SK-N-SH (cell line): ENCODE measurements at regions not wholly inside any gene's neighbourhood (a gene's known extent, or its start where the extent isn't known, plus 50 kb on each side); places are given as distances from the start of the nearest gene placed in this dataset.

Source experiments
- CTCF ChIA-PET: fragments of 300-600, 350-600 bp; formaldehyde crosslinking; extraction: SDS; loops from one replicate; lab custom pipeline; 2021; lab: Yijun Ruan, JAX
- POLR2A ChIA-PET: fragments of 350-600 bp; sonication (Branson Sonifier 250); formaldehyde crosslinking; extraction: SDS; loops from one replicate; lab custom pipeline; 2020; ENCODE audit warnings: antibody characterized with exemption, inconsistent platforms; lab: Yijun Ruan, JAX
- DNase-seq: peaks from one replicate; pipeline ENCODE4 v3.0.0; 2012
- H2AFZ ChIP-seq: fragments of 200-600 bp; sonication (generic); 2 replicates; pipeline ENCODE4 v1.8.1; 2016; ENCODE audit warnings: antibody characterized with exemption, mild to moderate bottlenecking, low read depth
- H3F3A ChIP-seq: fragments of 200-600 bp; sonication (generic); replicated peaks from 2 replicates; pipeline ENCODE3; 2016; ENCODE audit warnings: antibody characterized with exemption, mild to moderate bottlenecking; ENCODE audit not compliant: insufficient read depth
- H3K27ac ChIP-seq, 2 experiments: fragments of 200-500 bp in 1 of 2; fragments of 200-600 bp in 1 of 2; sonication (Bioruptor generic) in 1 of 2; sonication (generic), shearing (Covaris generic) in 1 of 2; 2 replicates each; pipeline versions ENCODE4 v1.5.1 to v1.6.1; 2014 to 2016; ENCODE audit warnings: low read depth in 2 of 2, inconsistent platforms in 1 of 2, low read length in 1 of 2, mild to moderate bottlenecking in 1 of 2, mixed read lengths in 1 of 2
- H3K27me3 ChIP-seq: fragments of 200-600 bp; sonication (generic), shearing (Covaris generic); 2 replicates; pipeline ENCODE4 v1.6.1; 2016; ENCODE audit warnings: mixed run types; ENCODE audit not compliant: insufficient read depth
- H3K36me3 ChIP-seq, 2 experiments: fragments of 200-500 bp in 1 of 2; fragments of 200-600 bp in 1 of 2; sonication (Bioruptor generic) in 1 of 2; sonication (generic) in 1 of 2; replicated peaks in 1 of 2; 2 replicates each; pipeline versions ENCODE3 to v1.5.1; 2014 to 2016; ENCODE audit warnings: low read length in 1 of 2, mild to moderate bottlenecking in 1 of 2; ENCODE audit not compliant: insufficient read depth in 2 of 2, control insufficient read depth in 1 of 2
- H3K4me1 ChIP-seq, 2 experiments: fragments of 200-500 bp in 1 of 2; fragments of 200-600 bp in 1 of 2; sonication (Bioruptor generic) in 1 of 2; sonication (generic), shearing (Covaris generic) in 1 of 2; 2 replicates each; pipeline versions ENCODE4 v1.5.1 to v1.6.1; 2014 to 2016; ENCODE audit warnings: low read depth in 1 of 2, low read length in 1 of 2, mixed run types in 1 of 2; ENCODE audit not compliant: insufficient read depth in 2 of 2, control insufficient read depth in 1 of 2
- H3K4me2 ChIP-seq: fragments of 200-600 bp; sonication (generic), shearing (Covaris generic); 2 replicates; pipeline ENCODE4 v1.6.1; 2017; ENCODE audit warnings: mixed run types
- H3K4me3 ChIP-seq, 2 experiments: fragments of 200-500 bp in 1 of 2; fragments of 200-600 bp in 1 of 2; sonication (Bioruptor generic) in 1 of 2; sonication (generic), shearing (Covaris generic) in 1 of 2; 2 replicates each; pipeline versions ENCODE4 v1.5.1 to v1.8.1; 2014 to 2016; ENCODE audit warnings: low read depth in 2 of 2, inconsistent platforms in 1 of 2, low read length in 1 of 2, mild to moderate bottlenecking in 1 of 2, mixed read lengths in 1 of 2, moderate library complexity in 1 of 2
- H3K79me2 ChIP-seq: fragments of 200-600 bp; sonication (generic); 2 replicates; pipeline ENCODE4 v1.8.1; 2017; ENCODE audit warnings: mild to moderate bottlenecking; ENCODE audit not compliant: insufficient read depth
- H3K9ac ChIP-seq: fragments of 200-600 bp; sonication (generic); 2 replicates; pipeline ENCODE4 v1.6.1; 2017; ENCODE audit warnings: mixed run types
- H3K9me2 ChIP-seq: fragments of 200-600 bp; sonication (generic); 2 replicates; pipeline ENCODE4 v1.6.1; 2017; ENCODE audit warnings: mixed run types
- H3K9me3 ChIP-seq: fragments of 200-600 bp; sonication (generic); 2 replicates; pipeline ENCODE4 v1.6.1; 2017; ENCODE audit warnings: mixed run types, mild to moderate bottlenecking, moderate library complexity
- H4K20me1 ChIP-seq: fragments of 200-600 bp; sonication (generic); 2 replicates; pipeline ENCODE4 v1.6.1; 2017; ENCODE audit warnings: mild to moderate bottlenecking, mixed run types; ENCODE audit not compliant: insufficient read depth
- ELF1 ChIP-seq: IDR thresholded peaks from 2 replicates; pipeline ENCODE4 v1.4.0; 2012
- EP300 ChIP-seq, 2 experiments: IDR thresholded peaks; 2 replicates each; pipeline versions ENCODE4 v1.4.0 to v1.6.1; 2012; ENCODE audit warnings: borderline replicate concordance in 1 of 2, low read depth in 1 of 2, low read length in 1 of 2
- EZH2phosphoT487 ChIP-seq: fragments of 200-600 bp; sonication (generic); IDR thresholded peaks from 2 replicates; pipeline ENCODE4 v1.6.1; 2017; ENCODE audit warnings: low read depth, mixed run types, mild to moderate bottlenecking, antibody characterized with exemption, moderate library complexity, borderline replicate concordance
- FOSL2 ChIP-seq: IDR thresholded peaks from 2 replicates; pipeline ENCODE4 v1.4.0; 2012; ENCODE audit warnings: low read depth, mild to moderate bottlenecking, moderate library complexity, borderline replicate concordance
- FOXJ3 ChIP-seq: sonication (generic); formaldehyde crosslinking; IDR thresholded peaks from 2 replicates; pipeline ENCODE4 v1.5.1; 2020; ENCODE audit warnings: mild to moderate bottlenecking, missing genetic modification reagents
- FOXM1 ChIP-seq: IDR thresholded peaks from 2 replicates; pipeline ENCODE4 v1.4.0; 2012; ENCODE audit warnings: low read depth, mild to moderate bottlenecking
- GABPA ChIP-seq: IDR thresholded peaks from 2 replicates; pipeline ENCODE4 v1.4.0; 2012; ENCODE audit warnings: low read depth, mild to moderate bottlenecking
- GATA2 ChIP-seq: sonication (generic); formaldehyde crosslinking; IDR thresholded peaks from 2 replicates; pipeline ENCODE4 v1.5.0; 2020; ENCODE audit warnings: mild to moderate bottlenecking, missing genetic modification reagents
- JUND ChIP-seq: IDR thresholded peaks from 2 replicates; pipeline ENCODE4 v1.4.0; 2012
- MEF2A ChIP-seq: IDR thresholded peaks from 2 replicates; pipeline ENCODE4 v1.4.0; 2012; ENCODE audit warnings: low read depth, borderline replicate concordance
- NFIC ChIP-seq: IDR thresholded peaks from 2 replicates; pipeline ENCODE4 v1.4.0; 2012; ENCODE audit warnings: borderline replicate concordance
- TAF1 ChIP-seq: IDR thresholded peaks from 2 replicates; pipeline ENCODE4 v1.6.1; 2012; ENCODE audit warnings: low read depth, mild to moderate bottlenecking, low read length, moderate library complexity, borderline replicate concordance
- WGBS: methylation state at CpG from one replicate; pipeline ENCODE4 v1.1.6; 2017; ENCODE audit warnings: low lambda C conversion rate; 5-methylcytosine and 5-hydroxymethylcytosine counted together
- TF ChIP-seq, protein P1 (sequence below): fragments of 200-600 bp; sonication (generic); IDR thresholded peaks from 2 replicates; pipeline ENCODE4 v1.6.1; 2017; ENCODE audit warnings: antibody characterized with exemption, mild to moderate bottlenecking, moderate library complexity
- TF ChIP-seq, protein P2 (sequence below): fragments of 150-350 bp; IDR thresholded peaks from 2 replicates; pipeline ENCODE4 v1.6.1; 2016; ENCODE audit warnings: mild to moderate bottlenecking, low read depth, low read length
- TF ChIP-seq, protein P3 (sequence below): fragments of 150-350 bp; IDR thresholded peaks from 2 replicates; pipeline ENCODE4 v1.6.1; 2017; ENCODE audit warnings: antibody characterized with exemption, low read length, low read depth, borderline replicate concordance
- TF ChIP-seq, protein P4 (sequence below): IDR thresholded peaks from 2 replicates; pipeline ENCODE4 v1.4.0; 2012; ENCODE audit warnings: low read depth, borderline replicate concordance
- TF ChIP-seq, protein P5 (sequence below): IDR thresholded peaks from 2 replicates; pipeline ENCODE4 v1.4.0; 2012; ENCODE audit warnings: low read depth, borderline replicate concordance

DNA sequence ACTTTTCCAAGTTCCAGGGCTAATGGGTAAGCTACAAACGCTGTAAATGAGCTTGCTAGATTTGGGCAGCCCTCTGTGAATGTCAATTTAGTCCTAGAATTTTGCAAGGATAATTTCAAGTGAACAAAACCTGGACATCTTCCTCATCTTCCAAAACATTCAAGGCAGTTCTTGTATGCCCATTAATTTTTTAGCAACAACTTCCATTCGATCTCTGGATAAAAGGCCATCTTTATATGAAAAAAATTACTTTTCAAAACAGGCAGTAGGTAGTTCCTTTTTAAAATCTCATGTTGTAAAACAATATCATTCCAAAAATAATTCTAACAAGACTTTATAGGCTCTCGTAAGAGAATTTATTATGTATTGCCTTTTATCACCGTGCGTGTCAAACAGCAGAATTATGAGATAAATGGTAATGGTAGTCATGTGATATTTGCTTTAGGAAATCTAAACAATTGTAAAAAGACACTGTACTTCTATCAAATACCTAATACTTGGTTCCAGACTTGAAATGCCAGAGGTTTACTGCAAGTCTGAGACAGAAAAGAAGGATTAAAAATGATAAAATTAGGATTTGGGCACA is 143.7 kb upstream of the NRP1 start:
- CTCF ChIA-PET = interaction anchor here (0.6 kb wide), 1 partner anchor 98 kb away, joined by 3 read pairs; no protein-coding TSS in a partner anchor
- no peak overlapping the region for H3K9ac ChIP-seq
- H3K27ac ChIP-seq = no peak overlapping the region
- 93% methylated on average over 5 of the region's 5 CpGs for WGBS
- H3K4me3 ChIP-seq = no peak overlapping the region
- H3K4me2 ChIP-seq = no peak overlapping the region
- no peak for DNase-seq
- no peaks in the 10 kb centered on the region for H3K36me3 ChIP-seq
- no peaks in the 10 kb centered on the region for H3K4me1 ChIP-seq
- no peaks in the 10 kb centered on the region for H4K20me1 ChIP-seq
- H2AFZ ChIP-seq = no peak overlapping the region
- no peaks in the 10 kb centered on the region for H3K79me2 ChIP-seq
- H3K9me2 ChIP-seq = no peaks in the 10 kb centered on the region
- H3K9me3 ChIP-seq = no peaks in the 10 kb centered on the region
- POLR2A ChIA-PET = no interaction called here
- no peaks in the 10 kb centered on the region for H3F3A ChIP-seq
- TF ChIP-seq EP300 (IDR thresholded peaks at IDR 0.05; ENCODE audit: borderline replicate concordance in 1 of 2, low read depth in 1 of 2, low read length in 1 of 2) (no peak), EZH2phosphoT487 (no peak), GABPA (no peak), FOSL2 (no peak), ELF1 (no peak), JUND (no peak), NFIC (no peak), FOXJ3 (CRISPR knock-in tag) (no peak), MEF2A (no peak), GATA2 (CRISPR knock-in tag) (no peak), TAF1 (no peak), FOXM1 (no peak)
- TF ChIP-seq, protein P1, sequence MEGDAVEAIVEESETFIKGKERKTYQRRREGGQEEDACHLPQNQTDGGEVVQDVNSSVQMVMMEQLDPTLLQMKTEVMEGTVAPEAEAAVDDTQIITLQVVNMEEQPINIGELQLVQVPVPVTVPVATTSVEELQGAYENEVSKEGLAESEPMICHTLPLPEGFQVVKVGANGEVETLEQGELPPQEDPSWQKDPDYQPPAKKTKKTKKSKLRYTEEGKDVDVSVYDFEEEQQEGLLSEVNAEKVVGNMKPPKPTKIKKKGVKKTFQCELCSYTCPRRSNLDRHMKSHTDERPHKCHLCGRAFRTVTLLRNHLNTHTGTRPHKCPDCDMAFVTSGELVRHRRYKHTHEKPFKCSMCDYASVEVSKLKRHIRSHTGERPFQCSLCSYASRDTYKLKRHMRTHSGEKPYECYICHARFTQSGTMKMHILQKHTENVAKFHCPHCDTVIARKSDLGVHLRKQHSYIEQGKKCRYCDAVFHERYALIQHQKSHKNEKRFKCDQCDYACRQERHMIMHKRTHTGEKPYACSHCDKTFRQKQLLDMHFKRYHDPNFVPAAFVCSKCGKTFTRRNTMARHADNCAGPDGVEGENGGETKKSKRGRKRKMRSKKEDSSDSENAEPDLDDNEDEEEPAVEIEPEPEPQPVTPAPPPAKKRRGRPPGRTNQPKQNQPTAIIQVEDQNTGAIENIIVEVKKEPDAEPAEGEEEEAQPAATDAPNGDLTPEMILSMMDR = no peak
- TF ChIP-seq, protein P2, sequence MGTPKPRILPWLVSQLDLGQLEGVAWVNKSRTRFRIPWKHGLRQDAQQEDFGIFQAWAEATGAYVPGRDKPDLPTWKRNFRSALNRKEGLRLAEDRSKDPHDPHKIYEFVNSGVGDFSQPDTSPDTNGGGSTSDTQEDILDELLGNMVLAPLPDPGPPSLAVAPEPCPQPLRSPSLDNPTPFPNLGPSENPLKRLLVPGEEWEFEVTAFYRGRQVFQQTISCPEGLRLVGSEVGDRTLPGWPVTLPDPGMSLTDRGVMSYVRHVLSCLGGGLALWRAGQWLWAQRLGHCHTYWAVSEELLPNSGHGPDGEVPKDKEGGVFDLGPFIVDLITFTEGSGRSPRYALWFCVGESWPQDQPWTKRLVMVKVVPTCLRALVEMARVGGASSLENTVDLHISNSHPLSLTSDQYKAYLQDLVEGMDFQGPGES = no peak
- TF ChIP-seq, protein P3, sequence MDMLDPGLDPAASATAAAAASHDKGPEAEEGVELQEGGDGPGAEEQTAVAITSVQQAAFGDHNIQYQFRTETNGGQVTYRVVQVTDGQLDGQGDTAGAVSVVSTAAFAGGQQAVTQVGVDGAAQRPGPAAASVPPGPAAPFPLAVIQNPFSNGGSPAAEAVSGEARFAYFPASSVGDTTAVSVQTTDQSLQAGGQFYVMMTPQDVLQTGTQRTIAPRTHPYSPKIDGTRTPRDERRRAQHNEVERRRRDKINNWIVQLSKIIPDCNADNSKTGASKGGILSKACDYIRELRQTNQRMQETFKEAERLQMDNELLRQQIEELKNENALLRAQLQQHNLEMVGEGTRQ = no peak
- TF ChIP-seq, protein P4, sequence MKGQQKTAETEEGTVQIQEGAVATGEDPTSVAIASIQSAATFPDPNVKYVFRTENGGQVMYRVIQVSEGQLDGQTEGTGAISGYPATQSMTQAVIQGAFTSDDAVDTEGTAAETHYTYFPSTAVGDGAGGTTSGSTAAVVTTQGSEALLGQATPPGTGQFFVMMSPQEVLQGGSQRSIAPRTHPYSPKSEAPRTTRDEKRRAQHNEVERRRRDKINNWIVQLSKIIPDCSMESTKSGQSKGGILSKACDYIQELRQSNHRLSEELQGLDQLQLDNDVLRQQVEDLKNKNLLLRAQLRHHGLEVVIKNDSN = no peak
- TF ChIP-seq, protein P5, sequence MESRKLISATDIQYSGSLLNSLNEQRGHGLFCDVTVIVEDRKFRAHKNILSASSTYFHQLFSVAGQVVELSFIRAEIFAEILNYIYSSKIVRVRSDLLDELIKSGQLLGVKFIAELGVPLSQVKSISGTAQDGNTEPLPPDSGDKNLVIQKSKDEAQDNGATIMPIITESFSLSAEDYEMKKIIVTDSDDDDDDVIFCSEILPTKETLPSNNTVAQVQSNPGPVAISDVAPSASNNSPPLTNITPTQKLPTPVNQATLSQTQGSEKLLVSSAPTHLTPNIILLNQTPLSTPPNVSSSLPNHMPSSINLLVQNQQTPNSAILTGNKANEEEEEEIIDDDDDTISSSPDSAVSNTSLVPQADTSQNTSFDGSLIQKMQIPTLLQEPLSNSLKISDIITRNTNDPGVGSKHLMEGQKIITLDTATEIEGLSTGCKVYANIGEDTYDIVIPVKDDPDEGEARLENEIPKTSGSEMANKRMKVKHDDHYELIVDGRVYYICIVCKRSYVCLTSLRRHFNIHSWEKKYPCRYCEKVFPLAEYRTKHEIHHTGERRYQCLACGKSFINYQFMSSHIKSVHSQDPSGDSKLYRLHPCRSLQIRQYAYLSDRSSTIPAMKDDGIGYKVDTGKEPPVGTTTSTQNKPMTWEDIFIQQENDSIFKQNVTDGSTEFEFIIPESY = no peak
- no peaks in the 10 kb centered on the region for H3K27me3 ChIP-seq
